Ovary (tissue), 3 donors: ENCODE measurements at regions not wholly inside any gene's neighbourhood (a gene's known extent, or its start where the extent isn't known, plus 50 kb on each side); places are given as distances from the start of the nearest gene placed in this dataset.
"Not testable (repeated sequence)": the region's sequence is repeated elsewhere in the genome, so short reads cannot be mapped to it uniquely, and the experiment has no call there.

Source experiments
- POLR2A ChIP-seq: fragments of 450-650 bp; IDR thresholded peaks from one replicate; pipeline ENCODE4 v1.6.1; 2017; ENCODE audit warnings: antibody characterized with exemption, mild to moderate bottlenecking, moderate library complexity
- TF ChIP-seq, protein P1 (sequence below), 3 donors: fragments of 450-650 bp in 2 of 3; fragments of 200-600 bp in 1 of 3; IDR thresholded peaks; one replicate each; pipeline versions ENCODE4 v1.5.1 to v1.8.0; 2016 to 2022; ENCODE audit warnings: antibody characterized with exemption in 3 of 3, mild to moderate bottlenecking in 1 of 3
- donor health status: DM: no; HTN: no; CAD: no.

DNA sequence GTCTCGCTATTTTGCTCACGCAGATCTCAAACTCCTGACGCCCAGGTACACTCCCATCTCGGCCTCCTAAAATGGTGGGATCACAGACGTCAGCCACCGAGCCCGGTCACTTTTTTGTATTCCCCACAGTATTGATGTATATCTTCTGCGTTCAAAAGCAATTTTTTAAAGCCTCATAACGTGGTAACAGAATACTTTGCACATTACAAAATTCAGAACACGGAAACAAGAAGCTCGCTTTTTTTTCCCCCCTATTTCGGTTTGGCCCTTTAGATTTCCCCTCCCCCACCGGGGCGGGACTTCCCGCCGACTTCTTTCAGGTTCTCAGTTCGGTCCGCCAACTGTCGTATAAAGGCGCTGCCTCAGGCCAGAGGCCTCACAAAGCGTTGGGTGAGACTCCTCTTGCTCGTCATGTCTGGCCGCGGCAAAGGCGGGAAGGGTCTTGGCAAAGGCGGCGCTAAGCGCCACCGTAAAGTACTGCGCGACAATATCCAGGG, 88.4 kb downstream of the OR2B2 start:
- not testable (repeated sequence) for TF ChIP-seq POLR2A
- TF ChIP-seq, protein P1, sequence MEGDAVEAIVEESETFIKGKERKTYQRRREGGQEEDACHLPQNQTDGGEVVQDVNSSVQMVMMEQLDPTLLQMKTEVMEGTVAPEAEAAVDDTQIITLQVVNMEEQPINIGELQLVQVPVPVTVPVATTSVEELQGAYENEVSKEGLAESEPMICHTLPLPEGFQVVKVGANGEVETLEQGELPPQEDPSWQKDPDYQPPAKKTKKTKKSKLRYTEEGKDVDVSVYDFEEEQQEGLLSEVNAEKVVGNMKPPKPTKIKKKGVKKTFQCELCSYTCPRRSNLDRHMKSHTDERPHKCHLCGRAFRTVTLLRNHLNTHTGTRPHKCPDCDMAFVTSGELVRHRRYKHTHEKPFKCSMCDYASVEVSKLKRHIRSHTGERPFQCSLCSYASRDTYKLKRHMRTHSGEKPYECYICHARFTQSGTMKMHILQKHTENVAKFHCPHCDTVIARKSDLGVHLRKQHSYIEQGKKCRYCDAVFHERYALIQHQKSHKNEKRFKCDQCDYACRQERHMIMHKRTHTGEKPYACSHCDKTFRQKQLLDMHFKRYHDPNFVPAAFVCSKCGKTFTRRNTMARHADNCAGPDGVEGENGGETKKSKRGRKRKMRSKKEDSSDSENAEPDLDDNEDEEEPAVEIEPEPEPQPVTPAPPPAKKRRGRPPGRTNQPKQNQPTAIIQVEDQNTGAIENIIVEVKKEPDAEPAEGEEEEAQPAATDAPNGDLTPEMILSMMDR (IDR thresholded peaks at IDR 0.05) = not testable (repeated sequence)
